ENCODE measurements at regions not wholly inside any gene's neighbourhood (a gene's known extent, or its start where the extent isn't known, plus 50 kb on each side); places are given as distances from the start of the nearest gene placed in this dataset.

DNA sequence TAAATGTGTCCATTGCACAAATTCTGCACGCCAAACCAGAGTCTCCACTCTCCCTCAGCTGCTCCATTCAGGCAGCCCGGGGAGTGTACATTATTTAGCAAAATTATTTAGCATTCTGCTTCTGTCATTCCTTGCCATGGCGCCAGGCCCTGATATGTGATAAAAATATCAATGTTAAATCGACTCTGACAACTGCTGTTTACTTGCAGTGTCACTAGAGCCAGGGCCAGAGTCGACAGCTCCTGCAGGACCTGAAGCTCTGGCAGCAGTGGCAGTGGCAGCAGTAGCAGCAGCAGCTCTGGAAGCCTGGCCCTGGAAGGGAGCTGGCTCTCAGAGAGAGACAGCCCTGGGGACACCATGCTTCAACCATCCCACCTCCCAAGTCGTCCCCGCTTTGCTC lies 224.5 kb downstream of the BUD13 start:
- POLR2A ChIA-PET, result no interaction called here
- ATAC-seq (no peak), DNase-seq (ENCODE audit: low read depth, low spot score) (no peak)
- Histone ChIP-seq H3K36me3 (ENCODE audit: control insufficient read depth, insufficient read depth, low read length) (no peaks in the 10 kb centered on the region), H3K9me3 (ENCODE audit: control insufficient read depth, insufficient read depth, low read depth, low read length) (no peaks in the 10 kb centered on the region; the same call in 1 of the 2 replicates), H3K27ac (ENCODE audit: low read length) (no peak overlapping the region), H3K4me3 (ENCODE audit: low read depth in 2 of 2, low read length in 2 of 2) (no peak overlapping the region), H3K4me1 (ENCODE audit: control insufficient read depth, insufficient read depth, low read length) (no peaks in the 10 kb centered on the region), H3K27me3 (ENCODE audit: control insufficient read depth, insufficient read depth, low read length) (peaks cover 4% of the 10 kb centered on the region; the same call in 1 of the 2 replicates)
- BruUV-seq (replicated peaks), result no TSS peak
- in situ Hi-C loops (cut with HindIII; ENCODE audit: low pct_unique_long_range_greater_than_20kb, low sequenced_read_pairs) (no loop called here), intact Hi-C loops (cut with micrococcal nuclease; ENCODE audit: unreplicated experiment) (no loop called here)
- TF ChIP-seq, protein P1, sequence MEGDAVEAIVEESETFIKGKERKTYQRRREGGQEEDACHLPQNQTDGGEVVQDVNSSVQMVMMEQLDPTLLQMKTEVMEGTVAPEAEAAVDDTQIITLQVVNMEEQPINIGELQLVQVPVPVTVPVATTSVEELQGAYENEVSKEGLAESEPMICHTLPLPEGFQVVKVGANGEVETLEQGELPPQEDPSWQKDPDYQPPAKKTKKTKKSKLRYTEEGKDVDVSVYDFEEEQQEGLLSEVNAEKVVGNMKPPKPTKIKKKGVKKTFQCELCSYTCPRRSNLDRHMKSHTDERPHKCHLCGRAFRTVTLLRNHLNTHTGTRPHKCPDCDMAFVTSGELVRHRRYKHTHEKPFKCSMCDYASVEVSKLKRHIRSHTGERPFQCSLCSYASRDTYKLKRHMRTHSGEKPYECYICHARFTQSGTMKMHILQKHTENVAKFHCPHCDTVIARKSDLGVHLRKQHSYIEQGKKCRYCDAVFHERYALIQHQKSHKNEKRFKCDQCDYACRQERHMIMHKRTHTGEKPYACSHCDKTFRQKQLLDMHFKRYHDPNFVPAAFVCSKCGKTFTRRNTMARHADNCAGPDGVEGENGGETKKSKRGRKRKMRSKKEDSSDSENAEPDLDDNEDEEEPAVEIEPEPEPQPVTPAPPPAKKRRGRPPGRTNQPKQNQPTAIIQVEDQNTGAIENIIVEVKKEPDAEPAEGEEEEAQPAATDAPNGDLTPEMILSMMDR (IDR thresholded peaks at IDR 0.05), result no peak
- TF ChIP-seq POLR2AphosphoS5 (IDR thresholded peaks at IDR 0.05; ENCODE audit: low read depth, low read length), result no peak
- no peak for TF ChIP-seq SIN3A (IDR thresholded peaks at IDR 0.05; ENCODE audit: borderline replicate concordance, insufficient read depth, low read depth, low read length)
- CTCF ChIA-PET, result no interaction called here

DNA sequence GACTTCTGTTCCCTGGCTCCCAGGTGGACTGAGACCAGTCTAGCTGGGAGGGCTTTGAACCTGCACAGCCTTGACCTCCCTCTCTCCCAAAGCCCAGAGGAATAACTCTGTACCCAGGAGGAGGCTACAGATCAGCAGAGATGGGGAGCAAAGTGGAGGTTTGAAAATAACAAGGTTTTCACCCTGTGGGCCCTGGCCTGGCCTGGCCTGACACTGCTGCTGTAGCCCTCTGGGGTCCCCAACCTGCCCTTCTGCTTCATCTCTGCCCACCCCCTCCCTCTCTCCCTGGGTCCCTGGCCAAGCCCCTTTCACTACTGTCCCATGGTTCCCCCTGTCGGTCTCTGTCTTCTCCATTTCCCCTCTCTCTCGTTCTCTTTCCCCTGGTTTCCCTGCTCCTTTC lies 225.2 kb downstream of the BUD13 start:
- CTCF ChIA-PET, result no interaction called here
- peaks cover 10% of the 10 kb centered on the region for H3K27me3 ChIP-seq (ENCODE audit: control insufficient read depth, insufficient read depth, low read length)
- no peak overlapping the region for H3K4me3 ChIP-seq (ENCODE audit: low read depth in 2 of 2, low read length in 2 of 2)
- no peaks in the 10 kb centered on the region for H3K4me1 ChIP-seq (ENCODE audit: control insufficient read depth, insufficient read depth, low read length)
- no peaks in the 10 kb centered on the region for H3K36me3 ChIP-seq (ENCODE audit: control insufficient read depth, insufficient read depth, low read length)
- BruUV-seq (replicated peaks), result no TSS peak
- DNase-seq (ENCODE audit: low read depth, low spot score) (no peak), ATAC-seq (no peak)
- intact Hi-C loops (cut with micrococcal nuclease; ENCODE audit: unreplicated experiment), result no loop called here
- no peaks in the 10 kb centered on the region; the same call in 1 of the 2 replicates for H3K9me3 ChIP-seq (ENCODE audit: control insufficient read depth, insufficient read depth, low read depth, low read length)
- POLR2A ChIA-PET, result no interaction called here
- in situ Hi-C loops (cut with HindIII; ENCODE audit: low pct_unique_long_range_greater_than_20kb, low sequenced_read_pairs), result no loop called here
- TF ChIP-seq SIN3A (IDR thresholded peaks at IDR 0.05; ENCODE audit: borderline replicate concordance, insufficient read depth, low read depth, low read length) (no peak), TCF7L2 (IDR thresholded peaks at IDR 0.05; ENCODE audit: low read depth, low read length) (no peak), POLR2AphosphoS5 (IDR thresholded peaks at IDR 0.05; ENCODE audit: low read depth, low read length) (no peak)
- TF ChIP-seq, protein P1 (IDR thresholded peaks at IDR 0.05), result no peak
- TF ChIP-seq, protein P2, sequence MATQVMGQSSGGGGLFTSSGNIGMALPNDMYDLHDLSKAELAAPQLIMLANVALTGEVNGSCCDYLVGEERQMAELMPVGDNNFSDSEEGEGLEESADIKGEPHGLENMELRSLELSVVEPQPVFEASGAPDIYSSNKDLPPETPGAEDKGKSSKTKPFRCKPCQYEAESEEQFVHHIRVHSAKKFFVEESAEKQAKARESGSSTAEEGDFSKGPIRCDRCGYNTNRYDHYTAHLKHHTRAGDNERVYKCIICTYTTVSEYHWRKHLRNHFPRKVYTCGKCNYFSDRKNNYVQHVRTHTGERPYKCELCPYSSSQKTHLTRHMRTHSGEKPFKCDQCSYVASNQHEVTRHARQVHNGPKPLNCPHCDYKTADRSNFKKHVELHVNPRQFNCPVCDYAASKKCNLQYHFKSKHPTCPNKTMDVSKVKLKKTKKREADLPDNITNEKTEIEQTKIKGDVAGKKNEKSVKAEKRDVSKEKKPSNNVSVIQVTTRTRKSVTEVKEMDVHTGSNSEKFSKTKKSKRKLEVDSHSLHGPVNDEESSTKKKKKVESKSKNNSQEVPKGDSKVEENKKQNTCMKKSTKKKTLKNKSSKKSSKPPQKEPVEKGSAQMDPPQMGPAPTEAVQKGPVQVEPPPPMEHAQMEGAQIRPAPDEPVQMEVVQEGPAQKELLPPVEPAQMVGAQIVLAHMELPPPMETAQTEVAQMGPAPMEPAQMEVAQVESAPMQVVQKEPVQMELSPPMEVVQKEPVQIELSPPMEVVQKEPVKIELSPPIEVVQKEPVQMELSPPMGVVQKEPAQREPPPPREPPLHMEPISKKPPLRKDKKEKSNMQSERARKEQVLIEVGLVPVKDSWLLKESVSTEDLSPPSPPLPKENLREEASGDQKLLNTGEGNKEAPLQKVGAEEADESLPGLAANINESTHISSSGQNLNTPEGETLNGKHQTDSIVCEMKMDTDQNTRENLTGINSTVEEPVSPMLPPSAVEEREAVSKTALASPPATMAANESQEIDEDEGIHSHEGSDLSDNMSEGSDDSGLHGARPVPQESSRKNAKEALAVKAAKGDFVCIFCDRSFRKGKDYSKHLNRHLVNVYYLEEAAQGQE (IDR thresholded peaks at IDR 0.05; ENCODE audit: insufficient read depth in 1 of 2, low read depth in 2 of 2, low read length in 1 of 2), result no peak
- H3K27ac ChIP-seq (ENCODE audit: low read length), result no peak overlapping the region
